ENCODE measurements at regions not wholly inside any gene's neighbourhood (a gene's known extent, or its start where the extent isn't known, plus 50 kb on each side); places are given as distances from the start of the nearest gene placed in this dataset.
A peak's percentile ranks its signal among the peaks of the same experiment; 100 is the strongest.

DNA sequence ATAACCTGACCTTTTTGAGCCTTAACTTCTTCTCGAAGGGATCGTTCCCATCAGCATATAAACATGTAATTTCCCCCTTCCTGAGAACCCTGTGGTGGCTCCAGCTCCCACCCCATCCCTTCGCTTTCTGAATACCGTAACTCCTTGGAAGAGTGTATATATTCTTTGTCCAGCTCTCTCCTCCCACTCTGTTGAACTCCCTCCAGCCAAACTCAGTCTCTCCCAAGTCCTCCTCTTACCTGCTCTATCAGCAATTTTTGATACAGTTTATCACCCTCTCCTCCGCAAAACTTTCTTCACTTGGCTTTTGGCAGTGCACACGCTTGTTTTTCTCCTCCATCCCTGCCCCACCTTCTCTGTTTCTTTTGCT, 109.9 kb upstream of the SLC25A33 start:
- H3K4me1 ChIP-seq = peaks cover 0 to 11% of the 10 kb centered on the region in 2 donors
- H3K36me3 ChIP-seq = no peaks in the 10 kb centered on the region
- peak overlapping the region in 1 of 3 donors; percentile 31 for H3K4me3 ChIP-seq (replicated peaks in 1 of 3)
- no peaks in the 10 kb centered on the region for H3K27me3 ChIP-seq
- peak overlapping the region in 2 of 3 donors; percentile 46 to 77 for H3K27ac ChIP-seq
- no peaks in the 10 kb centered on the region for H3K9me3 ChIP-seq
- TF ChIP-seq POLR2A (IDR thresholded peaks at IDR 0.05) = no peak
- TF ChIP-seq, protein P1, sequence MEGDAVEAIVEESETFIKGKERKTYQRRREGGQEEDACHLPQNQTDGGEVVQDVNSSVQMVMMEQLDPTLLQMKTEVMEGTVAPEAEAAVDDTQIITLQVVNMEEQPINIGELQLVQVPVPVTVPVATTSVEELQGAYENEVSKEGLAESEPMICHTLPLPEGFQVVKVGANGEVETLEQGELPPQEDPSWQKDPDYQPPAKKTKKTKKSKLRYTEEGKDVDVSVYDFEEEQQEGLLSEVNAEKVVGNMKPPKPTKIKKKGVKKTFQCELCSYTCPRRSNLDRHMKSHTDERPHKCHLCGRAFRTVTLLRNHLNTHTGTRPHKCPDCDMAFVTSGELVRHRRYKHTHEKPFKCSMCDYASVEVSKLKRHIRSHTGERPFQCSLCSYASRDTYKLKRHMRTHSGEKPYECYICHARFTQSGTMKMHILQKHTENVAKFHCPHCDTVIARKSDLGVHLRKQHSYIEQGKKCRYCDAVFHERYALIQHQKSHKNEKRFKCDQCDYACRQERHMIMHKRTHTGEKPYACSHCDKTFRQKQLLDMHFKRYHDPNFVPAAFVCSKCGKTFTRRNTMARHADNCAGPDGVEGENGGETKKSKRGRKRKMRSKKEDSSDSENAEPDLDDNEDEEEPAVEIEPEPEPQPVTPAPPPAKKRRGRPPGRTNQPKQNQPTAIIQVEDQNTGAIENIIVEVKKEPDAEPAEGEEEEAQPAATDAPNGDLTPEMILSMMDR (IDR thresholded peaks at IDR 0.05) = no peak
- intact Hi-C loops (cut with DNase I) = no loop called here
- no peak for DNase-seq
- WGBS, 2 donors = 41 to 50% methylated on average over 6 of the region's 6 CpGs

DNA sequence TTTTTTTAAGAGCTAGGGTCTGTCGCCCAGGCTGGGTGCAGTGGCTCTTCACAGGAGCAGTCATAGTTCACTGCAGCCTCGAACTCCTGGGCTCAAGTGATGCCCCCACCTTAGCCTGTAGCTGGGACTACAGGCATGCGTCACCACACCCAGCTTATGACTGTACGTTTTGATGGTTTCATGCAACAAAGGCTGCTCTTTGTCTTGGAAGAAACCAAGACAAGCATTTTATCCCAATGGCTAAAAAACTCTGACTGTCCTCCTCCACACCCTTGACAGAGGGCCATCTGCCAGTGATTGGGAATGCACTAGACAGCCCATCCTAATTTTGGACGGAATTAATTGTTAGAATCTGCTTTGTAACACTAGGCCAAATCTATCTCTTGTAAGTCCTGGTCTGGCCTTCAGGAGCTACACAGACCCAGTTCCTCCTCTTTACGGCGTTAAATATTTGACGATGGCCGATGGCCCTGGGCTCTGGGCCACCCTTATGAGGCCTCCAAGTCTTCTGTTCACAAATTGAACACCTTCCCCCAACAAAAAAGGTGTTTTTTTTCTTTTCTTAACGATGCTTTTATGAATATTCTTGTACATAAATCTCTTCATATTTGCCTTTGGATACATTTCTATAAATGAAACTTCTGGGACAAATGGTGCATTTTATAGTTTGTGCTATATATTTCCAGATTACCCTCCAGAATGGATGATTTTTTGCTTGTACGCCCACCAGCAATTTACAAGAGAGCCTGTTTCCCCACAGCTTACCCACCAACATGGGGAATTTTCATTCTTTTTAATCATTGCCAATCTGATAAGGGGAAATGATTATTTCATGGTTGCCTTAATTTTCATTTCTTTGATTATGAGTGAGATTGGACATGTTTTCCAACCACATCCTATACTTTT, 104.8 kb upstream of the SLC25A33 start:
- H3K27ac ChIP-seq = no peak overlapping the region

DNA sequence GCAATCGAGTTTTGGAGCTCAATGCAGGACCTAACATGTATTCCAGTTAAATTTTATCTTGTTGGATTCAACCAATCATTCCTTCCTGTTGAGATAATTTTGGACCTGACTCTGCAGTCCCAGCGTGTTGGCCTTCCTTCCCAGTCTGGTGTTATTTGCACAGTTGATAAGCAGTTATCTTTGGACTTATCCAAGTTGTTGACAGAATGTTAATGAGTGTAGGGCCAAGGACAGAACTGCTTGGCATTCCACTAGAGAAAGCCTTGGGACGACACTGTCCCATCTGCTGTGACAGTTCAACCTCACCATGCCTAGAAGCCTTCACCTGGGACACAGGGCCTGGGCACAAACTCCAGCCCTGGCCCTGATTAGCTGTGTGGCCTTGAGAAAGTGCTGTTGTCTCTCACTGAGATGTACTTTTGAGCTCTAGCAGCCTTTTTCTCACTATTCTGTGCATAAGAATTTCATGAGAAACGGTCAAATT, 104.1 kb upstream of the SLC25A33 start:
- Histone ChIP-seq H3K27ac (peak overlapping the region in 1 of 3 donors; percentile 10), H3K9me3 (no peaks in the 10 kb centered on the region), H3K4me3 (replicated peaks in 1 of 3) (no peak overlapping the region), H3K36me3 (no peaks in the 10 kb centered on the region), H3K27me3 (no peaks in the 10 kb centered on the region), H3K4me1 (peaks cover 4 to 26% of the 10 kb centered on the region in 2 donors)
- WGBS, 2 donors = 59 to 62% methylated on average over 4 of the region's 4 CpGs
- DNase-seq = no peak
- intact Hi-C loops (cut with DNase I) = no loop called here
- TF ChIP-seq, protein P1 (IDR thresholded peaks at IDR 0.05) = no peak
- TF ChIP-seq POLR2A (IDR thresholded peaks at IDR 0.05) = no peak

More for the DNA sequence above, 104.8 kb upstream of the SLC25A33 start:
- H3K27me3 ChIP-seq = no peaks in the 10 kb centered on the region
- no peak overlapping the region for H3K4me3 ChIP-seq (replicated peaks in 1 of 3)
- TF ChIP-seq, protein P1 (IDR thresholded peaks at IDR 0.05) = no peak
- TF ChIP-seq POLR2A (IDR thresholded peaks at IDR 0.05) = no peak
- WGBS, 2 donors = 67 to 78% methylated on average over 11 of the region's 11 CpGs
- no peaks in the 10 kb centered on the region for H3K9me3 ChIP-seq
- intact Hi-C loops (cut with DNase I) = no loop called here
- peaks cover 4 to 28% of the 10 kb centered on the region in 2 donors for H3K4me1 ChIP-seq
- DNase-seq = no peak
- H3K36me3 ChIP-seq = no peaks in the 10 kb centered on the region

DNA sequence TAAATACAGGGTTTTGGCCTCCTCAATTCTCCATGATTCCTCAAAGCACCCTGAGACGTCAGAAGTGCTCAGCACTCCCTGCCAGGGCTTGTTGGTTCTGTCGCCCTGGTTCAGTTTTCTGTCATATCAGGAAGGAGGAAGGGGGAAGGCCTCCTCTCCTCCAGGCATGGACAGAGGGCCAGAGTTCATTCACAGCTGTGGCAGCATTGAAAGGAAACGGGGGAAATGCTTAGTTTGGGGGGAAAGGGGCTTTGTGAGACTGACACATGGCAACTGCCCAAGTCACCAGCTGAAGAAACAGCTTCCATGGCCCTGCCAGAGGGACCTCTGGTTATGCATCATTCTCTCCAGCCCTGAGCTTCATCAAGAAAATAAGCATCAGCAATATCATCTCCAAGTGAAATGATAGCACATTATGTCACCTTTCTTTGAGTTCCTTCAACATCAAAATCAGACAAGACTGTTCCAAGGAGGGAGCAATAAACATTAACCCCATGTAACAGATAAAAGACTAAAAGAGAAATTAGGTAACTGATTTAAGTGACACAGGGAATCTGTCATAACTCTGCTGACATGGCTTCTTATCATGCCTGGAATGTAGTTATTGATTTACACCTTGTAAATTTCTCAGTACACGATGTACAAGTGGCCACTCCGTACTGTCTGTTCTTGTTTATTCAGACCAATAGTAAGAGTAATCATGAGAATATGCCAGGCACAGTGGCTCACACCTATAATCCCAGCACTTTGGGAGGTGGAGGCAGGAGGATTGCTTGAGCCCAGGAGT, 103.2 kb upstream of the SLC25A33 start:
- Histone ChIP-seq H3K27me3 (no peaks in the 10 kb centered on the region), H3K27ac (peak overlapping the region in 1 of 3 donors; percentile 10), H3K9me3 (no peaks in the 10 kb centered on the region), H3K4me3 (replicated peaks in 1 of 3) (no peak overlapping the region), H3K36me3 (no peaks in the 10 kb centered on the region), H3K4me1 (peaks cover 4 to 35% of the 10 kb centered on the region in 2 donors)
- 68 to 77% methylated on average over 5 of the region's 5 CpGs for WGBS, 2 donors
- TF ChIP-seq POLR2A (IDR thresholded peaks at IDR 0.05) = no peak
- TF ChIP-seq, protein P1 (IDR thresholded peaks at IDR 0.05) = no peak
- no peak for DNase-seq
- intact Hi-C loops (cut with DNase I) = no loop called here

All from thyroid gland (tissue), 4 donors.